ENCODE measurements at regions not wholly inside any gene's neighbourhood (a gene's known extent, or its start where the extent isn't known, plus 50 kb on each side); places are given as distances from the start of the nearest gene placed in this dataset.

DNA sequence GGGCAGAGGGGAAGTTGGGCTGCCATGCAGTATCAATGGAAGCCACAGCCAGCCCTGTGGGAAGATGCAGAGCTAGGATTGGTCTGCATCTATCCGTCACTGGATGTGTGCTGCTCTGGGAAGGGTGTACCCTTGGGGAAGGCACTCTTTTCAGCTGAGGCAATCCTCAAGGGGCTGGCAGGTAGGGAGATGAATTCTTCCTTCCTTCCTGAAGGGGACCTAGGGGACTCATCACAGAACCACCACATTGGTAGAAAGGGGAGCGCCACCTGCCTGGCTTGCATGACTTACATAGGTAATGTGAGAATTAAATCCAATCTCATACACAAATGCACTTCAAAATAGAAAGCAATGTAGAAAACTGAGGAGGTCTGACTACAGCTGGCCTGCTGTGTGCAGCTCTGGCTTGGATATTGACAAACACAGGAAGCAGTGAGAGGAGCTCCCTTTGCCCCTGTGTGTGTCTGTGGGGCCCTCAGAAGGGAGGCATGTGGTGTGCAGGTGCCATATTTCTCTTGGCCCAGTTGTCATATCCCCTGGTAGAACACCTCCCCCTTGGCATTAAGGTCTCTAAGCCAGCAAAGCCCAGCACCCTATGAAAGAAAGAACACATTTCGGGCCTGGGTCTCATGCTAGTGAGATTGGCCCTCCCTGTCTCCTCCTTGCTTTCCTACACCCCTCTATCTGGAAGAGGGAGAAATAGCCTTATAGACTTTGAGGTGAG is 260.3 kb upstream of the MOCS1 start:
- TF ChIP-seq, protein P1, sequence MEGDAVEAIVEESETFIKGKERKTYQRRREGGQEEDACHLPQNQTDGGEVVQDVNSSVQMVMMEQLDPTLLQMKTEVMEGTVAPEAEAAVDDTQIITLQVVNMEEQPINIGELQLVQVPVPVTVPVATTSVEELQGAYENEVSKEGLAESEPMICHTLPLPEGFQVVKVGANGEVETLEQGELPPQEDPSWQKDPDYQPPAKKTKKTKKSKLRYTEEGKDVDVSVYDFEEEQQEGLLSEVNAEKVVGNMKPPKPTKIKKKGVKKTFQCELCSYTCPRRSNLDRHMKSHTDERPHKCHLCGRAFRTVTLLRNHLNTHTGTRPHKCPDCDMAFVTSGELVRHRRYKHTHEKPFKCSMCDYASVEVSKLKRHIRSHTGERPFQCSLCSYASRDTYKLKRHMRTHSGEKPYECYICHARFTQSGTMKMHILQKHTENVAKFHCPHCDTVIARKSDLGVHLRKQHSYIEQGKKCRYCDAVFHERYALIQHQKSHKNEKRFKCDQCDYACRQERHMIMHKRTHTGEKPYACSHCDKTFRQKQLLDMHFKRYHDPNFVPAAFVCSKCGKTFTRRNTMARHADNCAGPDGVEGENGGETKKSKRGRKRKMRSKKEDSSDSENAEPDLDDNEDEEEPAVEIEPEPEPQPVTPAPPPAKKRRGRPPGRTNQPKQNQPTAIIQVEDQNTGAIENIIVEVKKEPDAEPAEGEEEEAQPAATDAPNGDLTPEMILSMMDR (IDR thresholded peaks at IDR 0.05): no peak
- TF ChIP-seq POLR2AphosphoS5 (IDR thresholded peaks at IDR 0.05) (no peak), EP300 (IDR thresholded peaks at IDR 0.05) (no peak)

Data from sigmoid colon (tissue), 4 donors.